Astrocyte (in vitro differentiated cells and primary cell): ENCODE measurements at regions not wholly inside any gene's neighbourhood (a gene's known extent, or its start where the extent isn't known, plus 50 kb on each side); places are given as distances from the start of the nearest gene placed in this dataset.
"Not testable (repeated sequence)": the region's sequence is repeated elsewhere in the genome, so short reads cannot be mapped to it uniquely, and the experiment has no call there.

ENCODE experiments used
- DNase-seq: peaks from one replicate; pipeline ENCODE4 v3.0.0-alpha.2; 2010; ENCODE audit warnings: low read depth
- FAIRE-seq: peaks from 2 replicates; lab custom pipeline; 2011; peaks lifted over from hg19 to GRCh38; lab: Jason Lieb, UNC
- H2AFZ ChIP-seq: 2 replicates; pipeline ENCODE4 v1.6.0; 2012; ENCODE audit warnings: low read depth, low read length, inconsistent platforms
- H3K27ac ChIP-seq: 2 replicates; pipeline ENCODE4 v1.5.1; 2011; ENCODE audit warnings: low read depth, low read length, inconsistent platforms
- H3K27me3 ChIP-seq: 2 replicates; pipeline ENCODE4 v1.6.0; 2011; ENCODE audit warnings: low read length, inconsistent platforms; ENCODE audit not compliant: insufficient read depth
- H3K36me3 ChIP-seq: 2 replicates; pipeline ENCODE4 v1.5.1; 2011; ENCODE audit warnings: low read length, inconsistent platforms; ENCODE audit not compliant: insufficient read depth
- H3K4me1 ChIP-seq: 2 replicates; pipeline ENCODE4 v1.5.1; 2011; ENCODE audit warnings: low read length, inconsistent platforms; ENCODE audit not compliant: insufficient read depth
- H3K4me2 ChIP-seq: 2 replicates; pipeline ENCODE4 v1.6.0; 2012; ENCODE audit warnings: low read length, inconsistent platforms
- H3K4me3 ChIP-seq: 2 replicates; pipeline ENCODE4 v1.5.1; 2011; ENCODE audit warnings: low read depth, mild to moderate bottlenecking, low read length, inconsistent platforms; ENCODE audit not compliant: insufficient read depth
- H3K79me2 ChIP-seq: 2 replicates; pipeline ENCODE4 v1.6.0; 2012; ENCODE audit warnings: mild to moderate bottlenecking, low read length, inconsistent platforms; ENCODE audit not compliant: insufficient read depth
- H3K9ac ChIP-seq: 2 replicates; pipeline ENCODE4 v1.6.0; 2012; ENCODE audit warnings: mild to moderate bottlenecking, low read length, inconsistent platforms
- H3K9me3 ChIP-seq: 2 replicates; pipeline ENCODE4 v1.5.1; 2012; ENCODE audit warnings: low read depth, mild to moderate bottlenecking, low read length, inconsistent platforms; ENCODE audit not compliant: insufficient read depth
- H4K20me1 ChIP-seq: 2 replicates; pipeline ENCODE4 v1.6.0; 2012; ENCODE audit warnings: low read length, inconsistent platforms; ENCODE audit not compliant: insufficient read depth
- H3K27ac Mint-ChIP-seq: one replicate; pipeline ENCODE4 v1.8.0; 2021; ENCODE audit warnings: mild to moderate bottlenecking, mixed read lengths; ENCODE audit not compliant: unreplicated experiment
- H3K27me3 Mint-ChIP-seq: one replicate; pipeline ENCODE4 v1.8.0; 2021; ENCODE audit warnings: low read depth, mixed read lengths; ENCODE audit not compliant: unreplicated experiment
- H3K36me3 Mint-ChIP-seq: one replicate; pipeline ENCODE4 v1.8.0; 2021; ENCODE audit warnings: low read depth, mixed read lengths; ENCODE audit not compliant: unreplicated experiment
- H3K4me1 Mint-ChIP-seq: one replicate; pipeline ENCODE4 v1.8.0; 2021; ENCODE audit warnings: low read depth, mixed read lengths; ENCODE audit not compliant: unreplicated experiment
- H3K4me3 Mint-ChIP-seq: one replicate; pipeline ENCODE4 v1.8.0; 2021; ENCODE audit warnings: mild to moderate bottlenecking, moderate library complexity, mixed read lengths; ENCODE audit not compliant: unreplicated experiment
- H3K9me3 Mint-ChIP-seq: one replicate; pipeline ENCODE4 v1.8.0; 2021; ENCODE audit warnings: mild to moderate bottlenecking, mixed read lengths; ENCODE audit not compliant: unreplicated experiment
- EZH2 ChIP-seq: IDR thresholded peaks from 2 replicates; pipeline ENCODE4 v1.6.1; 2012; ENCODE audit warnings: mild to moderate bottlenecking, low read length, inconsistent platforms; ENCODE audit not compliant: insufficient read depth
- TF ChIP-seq, protein P1 (sequence below): IDR thresholded peaks from 2 replicates; pipeline ENCODE4 v1.5.1; 2011; ENCODE audit warnings: low read depth, mild to moderate bottlenecking, inconsistent platforms, low read length, moderate library complexity; ENCODE audit not compliant: insufficient read depth

DNA sequence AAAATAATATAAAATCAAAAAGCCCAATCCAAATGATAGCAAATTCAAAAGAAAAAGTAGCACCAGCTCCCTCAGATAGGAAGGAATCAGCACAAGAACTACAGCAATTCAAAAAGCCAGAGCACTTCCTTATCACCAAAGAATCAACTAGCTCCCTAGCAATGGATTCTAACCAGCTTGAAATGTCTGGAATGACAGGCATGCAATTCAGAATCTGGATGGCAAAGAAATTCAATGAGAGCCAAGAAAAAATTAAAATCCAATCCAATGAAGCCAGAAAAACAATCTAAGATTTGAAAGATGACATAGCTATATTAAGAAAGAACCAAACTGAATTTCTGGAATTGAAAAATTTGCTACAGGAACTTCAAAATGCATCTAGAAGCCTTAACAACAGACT lies 1334.4 kb upstream of the ALCAM start:
- H3K9me3 ChIP-seq: no peaks in the 10 kb centered on the region
- no peaks in the 10 kb centered on the region for H4K20me1 ChIP-seq
- H3K36me3 ChIP-seq: no peaks in the 10 kb centered on the region
- Mint-ChIP-seq H3K4me1 (peaks cover 21% of the 10 kb centered on the region), H3K27me3 (no peaks in the 10 kb centered on the region), H3K4me3 (no peak overlapping the region), H3K9me3 (no peaks in the 10 kb centered on the region), H3K27ac (peak overlapping the region; percentile 35), H3K36me3 (no peaks in the 10 kb centered on the region)
- no peak overlapping the region for H3K9ac ChIP-seq
- no peaks in the 10 kb centered on the region for H3K4me1 ChIP-seq
- no peaks in the 10 kb centered on the region for H3K79me2 ChIP-seq
- no peak for FAIRE-seq
- no peak overlapping the region for H3K4me3 ChIP-seq
- no peak for TF ChIP-seq EZH2
- TF ChIP-seq, protein P1, sequence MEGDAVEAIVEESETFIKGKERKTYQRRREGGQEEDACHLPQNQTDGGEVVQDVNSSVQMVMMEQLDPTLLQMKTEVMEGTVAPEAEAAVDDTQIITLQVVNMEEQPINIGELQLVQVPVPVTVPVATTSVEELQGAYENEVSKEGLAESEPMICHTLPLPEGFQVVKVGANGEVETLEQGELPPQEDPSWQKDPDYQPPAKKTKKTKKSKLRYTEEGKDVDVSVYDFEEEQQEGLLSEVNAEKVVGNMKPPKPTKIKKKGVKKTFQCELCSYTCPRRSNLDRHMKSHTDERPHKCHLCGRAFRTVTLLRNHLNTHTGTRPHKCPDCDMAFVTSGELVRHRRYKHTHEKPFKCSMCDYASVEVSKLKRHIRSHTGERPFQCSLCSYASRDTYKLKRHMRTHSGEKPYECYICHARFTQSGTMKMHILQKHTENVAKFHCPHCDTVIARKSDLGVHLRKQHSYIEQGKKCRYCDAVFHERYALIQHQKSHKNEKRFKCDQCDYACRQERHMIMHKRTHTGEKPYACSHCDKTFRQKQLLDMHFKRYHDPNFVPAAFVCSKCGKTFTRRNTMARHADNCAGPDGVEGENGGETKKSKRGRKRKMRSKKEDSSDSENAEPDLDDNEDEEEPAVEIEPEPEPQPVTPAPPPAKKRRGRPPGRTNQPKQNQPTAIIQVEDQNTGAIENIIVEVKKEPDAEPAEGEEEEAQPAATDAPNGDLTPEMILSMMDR: no peak
- no peaks in the 10 kb centered on the region for H3K27me3 ChIP-seq
- DNase-seq: peak; percentile 32
- H3K27ac ChIP-seq: no peak overlapping the region
- H3K4me2 ChIP-seq: no peak overlapping the region
- H2AFZ ChIP-seq: no peak overlapping the region

DNA sequence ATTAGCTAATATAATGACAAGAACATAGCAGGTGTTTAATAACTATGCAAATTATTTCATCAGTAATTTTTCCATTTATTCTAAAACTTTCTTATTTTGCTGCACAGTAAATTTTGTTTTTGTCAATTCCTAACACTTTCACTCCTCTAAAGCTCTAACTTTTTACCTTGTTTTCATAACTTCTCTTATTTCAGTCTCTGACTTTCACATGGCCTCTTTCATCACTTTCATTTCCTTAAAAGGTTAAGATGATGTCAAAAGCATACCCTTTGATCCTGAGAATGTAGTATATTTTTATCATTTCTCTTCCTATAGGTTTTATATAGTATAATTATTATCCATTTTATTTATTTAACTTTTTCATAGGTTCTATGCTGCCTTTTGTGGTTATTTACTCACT lies 1325.8 kb upstream of the ALCAM start:
- Histone ChIP-seq H4K20me1 (no peaks in the 10 kb centered on the region), H3K79me2 (no peaks in the 10 kb centered on the region), H3K4me1 (no peaks in the 10 kb centered on the region), H3K4me3 (no peak overlapping the region), H3K4me2 (no peak overlapping the region), H3K27me3 (no peaks in the 10 kb centered on the region), H2AFZ (no peak overlapping the region), H3K27ac (no peak overlapping the region), H3K36me3 (no peaks in the 10 kb centered on the region), H3K9ac (no peak overlapping the region), H3K9me3 (no peaks in the 10 kb centered on the region)
- peaks cover 5% of the 10 kb centered on the region for H3K9me3 Mint-ChIP-seq
- TF ChIP-seq, protein P1: no peak
- no peak for TF ChIP-seq EZH2
- H3K27ac Mint-ChIP-seq: no peak overlapping the region
- FAIRE-seq: no peak
- no peaks in the 10 kb centered on the region for H3K36me3 Mint-ChIP-seq
- no peaks in the 10 kb centered on the region for H3K27me3 Mint-ChIP-seq
- H3K4me1 Mint-ChIP-seq: no peaks in the 10 kb centered on the region
- no peak for DNase-seq
- no peak overlapping the region for H3K4me3 Mint-ChIP-seq

GRCh38 chr3:104043001-104043543 lies 1323.6 kb upstream of the ALCAM start:
- not testable (repeated sequence) for H3K4me1 Mint-ChIP-seq, H3K79me2 ChIP-seq, DNase-seq, H3K9ac ChIP-seq, H3K27ac ChIP-seq, H3K9me3 Mint-ChIP-seq, H3K4me1 ChIP-seq, H3K4me3 ChIP-seq, H3K36me3 Mint-ChIP-seq, H2AFZ ChIP-seq, H3K27ac Mint-ChIP-seq, H4K20me1 ChIP-seq, H3K4me3 Mint-ChIP-seq, FAIRE-seq, H3K9me3 ChIP-seq, H3K36me3 ChIP-seq, H3K27me3 Mint-ChIP-seq, H3K27me3 ChIP-seq, H3K4me2 ChIP-seq
